Hepatocyte (in vitro differentiated cells): ENCODE measurements at regions not wholly inside any gene's neighbourhood (a gene's known extent, or its start where the extent isn't known, plus 50 kb on each side); places are given as distances from the start of the nearest gene placed in this dataset.

Experiments
- EZH2 ChIP-seq: fragments of 200-600 bp; sonication (generic); IDR thresholded peaks from 2 replicates; pipeline ENCODE4 v1.6.1; 2016; ENCODE audit warnings: antibody characterized with exemption, mild to moderate bottlenecking, borderline replicate concordance
- TF ChIP-seq, protein P1 (sequence below): fragments of 200-600 bp; sonication (generic); IDR thresholded peaks from 2 replicates; pipeline ENCODE4 v1.5.1; 2016; ENCODE audit warnings: antibody characterized with exemption, mild to moderate bottlenecking; ENCODE audit not compliant: poor library complexity

DNA sequence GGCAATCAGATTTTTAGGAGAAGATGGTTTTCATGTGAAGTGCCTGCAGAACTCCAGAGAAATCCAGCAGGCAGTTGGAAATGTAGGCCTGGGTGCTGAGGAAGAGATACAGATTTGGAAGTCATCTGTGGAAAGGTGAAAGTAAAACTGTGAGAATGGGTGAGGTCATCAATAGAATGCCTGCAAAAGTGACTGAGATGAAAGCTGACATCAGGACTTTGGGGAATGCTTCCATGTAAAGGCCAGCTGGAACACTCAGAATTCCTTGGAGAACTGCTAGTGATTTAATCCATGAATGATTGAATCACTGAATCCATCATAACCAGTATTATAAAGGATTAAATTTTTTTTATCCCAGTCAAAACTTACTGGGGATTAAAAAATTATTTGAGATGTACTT lies 124.5 kb upstream of the GIMD1 start:
- TF ChIP-seq, protein P1, sequence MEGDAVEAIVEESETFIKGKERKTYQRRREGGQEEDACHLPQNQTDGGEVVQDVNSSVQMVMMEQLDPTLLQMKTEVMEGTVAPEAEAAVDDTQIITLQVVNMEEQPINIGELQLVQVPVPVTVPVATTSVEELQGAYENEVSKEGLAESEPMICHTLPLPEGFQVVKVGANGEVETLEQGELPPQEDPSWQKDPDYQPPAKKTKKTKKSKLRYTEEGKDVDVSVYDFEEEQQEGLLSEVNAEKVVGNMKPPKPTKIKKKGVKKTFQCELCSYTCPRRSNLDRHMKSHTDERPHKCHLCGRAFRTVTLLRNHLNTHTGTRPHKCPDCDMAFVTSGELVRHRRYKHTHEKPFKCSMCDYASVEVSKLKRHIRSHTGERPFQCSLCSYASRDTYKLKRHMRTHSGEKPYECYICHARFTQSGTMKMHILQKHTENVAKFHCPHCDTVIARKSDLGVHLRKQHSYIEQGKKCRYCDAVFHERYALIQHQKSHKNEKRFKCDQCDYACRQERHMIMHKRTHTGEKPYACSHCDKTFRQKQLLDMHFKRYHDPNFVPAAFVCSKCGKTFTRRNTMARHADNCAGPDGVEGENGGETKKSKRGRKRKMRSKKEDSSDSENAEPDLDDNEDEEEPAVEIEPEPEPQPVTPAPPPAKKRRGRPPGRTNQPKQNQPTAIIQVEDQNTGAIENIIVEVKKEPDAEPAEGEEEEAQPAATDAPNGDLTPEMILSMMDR, result no peak
- TF ChIP-seq EZH2, result no peak
